GM18505 (cell line): ENCODE measurements at regions not wholly inside any gene's neighbourhood (a gene's known extent, or its start where the extent isn't known, plus 50 kb on each side); places are given as distances from the start of the nearest gene placed in this dataset.

ENCODE experiments used
- ATAC-seq: cut with Tn5 transposase; IDR thresholded peaks from one replicate; pipeline ENCODE4 v1.9.1; 2021; ENCODE audit not compliant: unreplicated experiment
- POLR2A ChIP-seq: IDR thresholded peaks from 4 replicates; pipeline ENCODE4 v1.6.1; 2011; ENCODE audit warnings: borderline replicate concordance; ENCODE audit not compliant: insufficient read depth, insufficient read length; ENCODE audit errors: extremely low read depth

DNA sequence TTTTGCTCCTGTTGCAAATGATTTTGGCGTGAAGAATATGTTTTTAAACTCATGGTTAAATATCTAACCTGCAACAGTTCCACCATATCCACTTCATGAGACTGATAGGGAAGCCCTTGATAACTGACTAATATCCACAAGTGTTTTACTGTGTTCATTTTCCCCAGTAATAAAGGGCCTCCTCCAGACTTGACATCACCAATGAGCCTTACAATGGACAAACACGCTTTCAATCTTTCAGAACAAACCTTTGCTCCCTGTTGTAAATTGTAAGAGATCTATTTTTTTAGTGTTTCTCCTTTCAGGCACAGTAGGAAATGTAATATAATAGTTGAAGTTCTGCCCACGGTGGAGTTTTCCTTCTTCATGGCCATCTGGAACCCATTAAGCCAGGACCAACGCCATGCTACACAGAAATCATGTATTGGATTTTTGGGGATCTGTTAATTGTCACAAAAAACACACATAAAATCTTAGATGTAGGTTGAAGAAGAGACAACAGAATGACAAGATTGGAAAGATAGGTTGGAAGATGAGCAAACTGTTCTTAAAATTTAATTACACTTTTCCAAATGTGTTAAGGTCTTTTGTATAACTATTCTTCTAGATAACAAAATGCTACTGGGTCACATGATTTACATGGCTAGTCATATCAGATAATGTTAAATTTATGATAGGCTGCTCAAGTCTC, 1030.1 kb downstream of the FSTL5 start:
- no peak for TF ChIP-seq POLR2A
- ATAC-seq: no peak

DNA sequence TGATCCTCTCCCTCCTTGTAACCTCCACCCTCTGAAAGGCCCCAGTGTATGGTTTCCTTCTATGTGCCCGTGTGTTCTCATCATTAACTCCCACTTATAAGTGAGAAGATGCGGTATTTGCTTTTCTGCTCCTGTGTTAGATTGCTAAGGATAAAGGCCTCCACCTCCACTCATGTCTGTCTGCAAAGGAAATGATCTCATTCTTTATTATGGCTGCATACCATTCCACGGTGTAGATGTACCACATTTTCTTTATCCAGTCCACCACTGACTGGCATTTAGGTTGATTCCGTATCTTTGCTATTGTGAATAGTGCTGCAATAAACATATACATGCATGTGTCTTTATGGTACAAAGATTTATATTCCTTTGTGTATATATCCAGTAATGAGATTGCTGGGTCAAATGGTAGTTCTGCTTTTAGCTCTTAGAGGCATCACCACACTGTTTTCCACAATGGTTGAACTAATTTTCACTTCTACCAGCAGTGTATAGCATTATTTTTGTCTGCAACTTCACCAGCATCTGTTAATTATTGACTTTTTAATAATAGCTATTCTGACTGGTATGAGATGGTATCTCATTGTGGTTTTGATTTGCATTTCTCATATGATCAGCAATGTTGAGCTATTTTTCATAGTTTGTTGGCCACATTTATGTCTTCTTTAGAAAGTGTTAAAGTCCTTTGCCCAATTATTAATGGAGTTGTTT, 1030.9 kb downstream of the FSTL5 start:
- ATAC-seq: peak; percentile 88
- TF ChIP-seq POLR2A: no peak

DNA sequence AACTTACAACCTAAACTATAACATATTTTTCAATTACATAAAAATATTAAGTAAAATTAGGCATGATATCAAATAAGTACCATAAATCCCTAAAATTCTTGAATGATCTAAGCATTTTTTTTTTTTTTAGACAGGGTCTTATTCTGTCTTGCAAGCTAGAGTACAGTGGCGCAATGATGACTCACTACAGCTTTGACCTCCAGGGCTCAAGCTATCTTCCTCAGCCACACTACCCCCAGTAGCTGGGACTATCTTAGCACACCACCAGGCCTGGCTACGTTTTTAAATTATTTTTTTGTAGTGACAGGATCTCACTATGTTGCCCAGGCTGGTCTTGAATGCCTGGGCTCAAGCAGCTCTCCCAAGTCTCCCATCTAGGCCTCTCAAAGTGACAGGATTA, 1042.3 kb downstream of the FSTL5 start:
- ATAC-seq: no peak
- no peak for TF ChIP-seq POLR2A

DNA sequence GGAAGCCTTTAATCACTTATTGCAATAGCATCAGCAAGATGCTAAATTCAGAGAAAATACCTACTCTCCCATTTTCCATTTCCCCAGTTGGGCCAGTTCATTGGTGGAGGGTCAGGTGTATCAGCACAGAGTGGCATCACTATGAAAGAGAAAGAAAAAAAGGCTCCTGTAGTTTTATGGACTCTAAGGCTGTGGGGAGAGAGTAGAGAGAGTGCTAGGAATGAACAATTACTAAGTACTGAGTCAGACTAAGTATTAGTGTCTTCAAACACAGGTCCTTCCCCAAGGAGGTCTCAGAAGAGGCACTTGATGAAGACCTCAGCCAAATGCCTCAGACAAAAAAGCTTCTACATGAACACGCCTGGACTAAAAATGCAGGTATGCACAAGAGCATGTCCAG, 1061.9 kb downstream of the FSTL5 start:
- TF ChIP-seq POLR2A: no peak
- no peak for ATAC-seq

DNA sequence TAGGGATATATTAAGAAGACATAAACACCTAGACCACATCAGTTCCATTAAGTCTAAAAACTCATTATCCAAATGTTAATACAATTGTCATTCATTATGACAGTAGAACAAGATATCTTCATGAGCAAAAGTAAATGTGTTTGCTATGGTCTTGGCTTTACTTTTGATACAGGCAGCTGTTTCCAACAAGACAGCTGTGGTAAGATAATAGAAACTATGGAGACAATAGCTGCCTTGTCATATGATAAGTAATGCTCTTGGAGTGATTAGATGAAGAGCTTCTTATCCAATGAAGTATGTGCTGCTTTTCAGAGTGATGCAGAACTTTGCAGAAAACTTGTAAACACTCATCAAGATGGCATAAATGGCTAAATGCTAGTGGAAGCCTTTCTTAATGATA, 1066.0 kb downstream of the FSTL5 start:
- TF ChIP-seq POLR2A: no peak
- ATAC-seq: no peak

DNA sequence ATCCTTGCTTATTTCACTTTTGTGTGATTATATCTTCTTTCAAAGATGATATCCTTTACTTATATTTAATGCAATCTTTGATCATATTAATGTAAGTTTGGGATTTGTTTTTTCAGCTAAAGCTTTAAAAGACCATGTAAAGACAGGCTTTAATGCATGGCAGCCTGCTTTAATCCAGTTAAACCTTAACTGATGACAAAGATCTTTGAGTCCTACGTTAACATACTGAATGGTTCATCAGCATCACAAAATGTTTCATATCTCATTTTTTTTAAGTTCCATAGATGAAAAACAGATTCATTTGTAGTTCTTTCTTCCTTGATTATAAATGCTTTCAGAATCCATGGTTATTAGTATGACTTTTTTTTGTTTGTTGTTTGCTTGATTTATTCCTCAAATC, 1102.8 kb downstream of the FSTL5 start:
- TF ChIP-seq POLR2A: no peak
- no peak for ATAC-seq
